ENCODE measurements at regions not wholly inside any gene's neighbourhood (a gene's known extent, or its start where the extent isn't known, plus 50 kb on each side); places are given as distances from the start of the nearest gene placed in this dataset.
A peak's percentile ranks its signal among the peaks of the same experiment; 100 is the strongest.
"Not testable (repeated sequence)": the region's sequence is repeated elsewhere in the genome, so short reads cannot be mapped to it uniquely, and the experiment has no call there.

GRCh38 chr1:117314951-117315350 is 52.3 kb upstream of the MAN1A2 start:
- not testable (repeated sequence) for DNase-seq

DNA sequence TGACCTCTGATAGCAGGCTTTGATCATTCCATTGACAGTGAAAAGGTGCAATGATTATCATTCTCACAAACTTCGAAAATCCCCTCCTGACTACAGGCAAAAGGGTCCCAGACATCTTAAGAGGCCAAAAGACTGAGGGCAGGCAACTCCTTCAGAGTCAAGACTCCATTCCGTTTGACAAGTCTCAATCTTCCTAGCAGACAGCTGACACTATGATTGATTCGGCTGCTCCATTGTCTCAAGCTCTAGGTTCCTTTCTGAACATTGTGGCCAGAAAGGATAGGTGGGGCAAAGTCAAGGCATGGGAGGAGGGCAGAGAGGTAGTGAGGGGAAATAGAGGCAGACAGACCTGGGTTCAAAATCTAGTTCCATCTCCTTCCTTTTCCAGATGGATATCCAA is 53.7 kb upstream of the MAN1A2 start:
- DNase-seq, result no peak

DNA sequence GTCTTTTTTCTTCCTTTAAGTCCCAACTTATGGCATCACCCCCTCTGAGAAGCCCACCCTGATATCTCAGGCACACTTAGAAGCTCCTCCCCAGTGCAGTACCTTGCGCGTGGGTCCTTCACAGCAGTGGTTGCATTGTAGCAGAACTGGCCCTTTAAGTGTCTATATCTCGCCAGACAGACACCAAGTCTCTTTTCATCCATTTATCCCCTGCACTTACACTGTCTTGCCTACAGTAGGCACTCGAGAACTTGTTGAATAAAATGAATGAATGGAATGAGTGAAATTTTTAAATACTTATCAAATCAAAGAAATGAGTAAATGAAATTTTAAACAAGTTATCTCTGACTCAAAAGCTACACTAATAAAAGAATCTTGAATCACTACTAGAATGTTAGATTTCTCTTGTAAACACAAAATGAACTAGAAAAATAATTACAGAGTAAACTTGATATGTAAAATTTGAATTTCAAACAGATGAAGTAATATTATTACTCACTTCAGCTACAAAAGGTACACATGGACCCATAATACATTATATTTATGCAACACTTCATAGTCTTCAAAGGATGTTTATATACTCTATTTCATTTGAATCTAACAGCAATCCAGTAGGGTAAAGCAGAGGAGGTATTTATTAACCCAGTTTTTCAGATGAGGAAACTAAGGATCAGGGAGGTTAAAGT is 54.7 kb upstream of the MAN1A2 start:
- DNase-seq, result peak; percentile 4

DNA sequence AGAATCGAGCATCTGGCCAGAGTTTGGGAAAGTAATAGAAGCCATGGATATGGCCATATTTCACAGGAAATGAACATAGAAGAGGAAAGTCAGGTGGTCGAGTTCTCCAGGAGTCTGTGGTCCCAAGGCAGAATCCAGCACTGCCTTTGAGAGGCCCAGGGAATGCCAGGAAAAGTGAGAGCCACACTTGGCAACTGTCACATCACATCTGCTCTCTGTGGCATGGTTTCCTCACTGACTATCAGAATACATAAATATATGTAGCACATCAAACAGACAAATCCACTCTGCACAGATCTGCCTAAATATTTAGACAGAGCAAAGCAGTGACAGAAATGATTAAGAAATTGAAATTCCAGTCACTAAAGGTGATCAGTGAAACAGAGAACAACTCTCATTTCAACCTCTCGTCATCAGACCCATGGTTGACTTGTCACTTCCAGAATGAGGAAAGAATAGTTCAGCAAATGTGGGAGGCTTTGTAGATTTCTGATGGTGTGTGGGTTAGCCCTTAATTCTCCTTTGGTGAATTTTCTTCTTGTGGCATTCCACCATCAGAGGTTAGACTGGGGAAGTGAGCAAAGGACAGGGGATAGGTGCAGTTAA is 58.8 kb upstream of the MAN1A2 start:
- DNase-seq, result no peak

- DNase-seq, result no peak
Observed at GRCh38 chr1:117301901-117302300, 65.3 kb upstream of the MAN1A2 start.

DNA sequence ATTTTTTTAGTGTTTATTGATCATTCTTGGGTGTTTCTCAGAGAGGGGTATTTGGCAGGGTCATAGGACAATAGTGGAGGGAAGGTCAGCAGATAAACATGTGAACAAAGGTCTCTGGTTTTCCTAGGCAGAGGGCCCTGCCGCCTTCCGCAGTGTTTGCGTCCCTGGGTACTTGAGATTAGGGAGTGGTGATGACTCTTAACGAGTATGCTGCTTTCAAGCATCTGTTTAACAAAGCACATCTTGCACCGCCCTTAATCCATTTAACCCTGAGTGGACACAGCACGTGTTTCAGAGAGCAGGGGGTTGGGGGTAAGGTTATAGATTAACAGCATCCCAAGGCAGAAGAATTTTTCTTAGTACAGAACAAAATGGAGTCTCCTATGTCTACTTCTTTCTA is 67.1 kb upstream of the MAN1A2 start:
- not testable (repeated sequence) for DNase-seq

DNA sequence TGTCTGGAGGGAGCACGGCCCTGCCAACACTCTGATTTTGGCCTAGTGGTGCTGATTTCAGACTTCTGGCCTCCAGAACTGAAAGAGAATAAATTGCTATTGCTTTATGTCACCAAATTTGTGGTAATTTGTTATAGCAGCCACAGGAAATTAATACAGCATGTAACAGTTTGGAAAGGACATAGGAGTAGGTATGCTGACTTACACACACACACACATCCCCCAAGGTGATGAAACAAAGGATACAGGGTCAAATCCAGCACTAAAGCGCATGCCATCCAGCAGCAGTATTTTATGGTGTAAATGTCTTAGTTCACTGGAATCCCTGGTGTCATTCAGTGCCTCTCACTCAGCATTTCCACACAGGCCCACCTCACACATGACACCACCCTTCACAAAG is 72.2 kb upstream of the MAN1A2 start:
- DNase-seq, result peak; percentile 57

- peak; percentile 34 for DNase-seq
Observed at GRCh38 chr1:117290890-117291289, 76.4 kb upstream of the MAN1A2 start.

- no peak for DNase-seq
Observed at GRCh38 chr1:117289316-117289870, 77.9 kb upstream of the MAN1A2 start.

DNA sequence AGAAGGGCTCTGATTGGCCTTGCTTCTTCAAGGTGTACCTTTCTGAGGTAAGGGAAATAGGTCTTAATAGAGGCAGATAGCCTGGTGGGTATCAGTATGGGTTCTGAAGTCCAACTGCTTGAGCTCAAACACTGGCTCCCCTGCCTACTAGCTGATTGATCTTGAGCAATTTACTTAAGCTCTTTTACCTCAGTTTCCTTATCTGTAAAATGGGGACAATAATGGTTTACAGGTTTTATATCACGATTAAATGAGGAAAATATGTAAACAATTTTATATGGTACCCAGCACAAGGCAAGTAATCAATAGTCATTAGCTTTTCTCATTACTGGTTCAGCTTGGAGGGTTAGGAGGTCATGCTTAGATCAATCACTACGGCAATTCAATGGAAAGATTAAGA is 75.8 kb upstream of the VTCN1 start:
- DNase-seq, result no peak

- no peak for DNase-seq
Observed at GRCh38 chr1:117286145-117286544, 75.4 kb upstream of the VTCN1 start.

GRCh38 chr1:117284399-117285215 is 73.9 kb upstream of the VTCN1 start:
- DNase-seq, result peak; percentile 57

- DNase-seq, result no peak
Observed at GRCh38 chr1:117278531-117278930, 67.8 kb upstream of the VTCN1 start.

GRCh38 chr1:117275055-117275454 is 64.3 kb upstream of the VTCN1 start:
- DNase-seq, result no peak

- no peak for DNase-seq
Observed at GRCh38 chr1:117271959-117272358, 61.2 kb upstream of the VTCN1 start.

GRCh38 chr1:117271129-117271528 is 60.4 kb upstream of the VTCN1 start:
- DNase-seq, result no peak

DNA sequence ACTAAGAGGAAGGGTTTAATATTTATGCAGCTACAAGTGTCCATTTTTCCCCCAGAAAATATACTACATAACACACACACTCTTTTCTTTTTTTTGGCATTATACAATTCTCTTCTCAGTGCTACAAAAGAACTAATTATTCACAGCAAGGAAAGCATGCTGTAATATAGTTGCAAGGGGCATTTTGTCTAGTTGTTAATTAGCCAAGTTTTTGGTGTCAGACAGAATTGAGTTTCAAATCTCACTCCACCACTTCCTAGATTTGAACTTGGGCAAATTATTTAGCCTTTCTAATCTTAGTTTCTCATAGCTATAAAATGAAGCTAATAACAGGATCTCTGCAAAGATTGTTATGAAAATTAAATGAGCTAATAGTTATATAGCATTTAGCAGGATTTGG is 60.0 kb upstream of the VTCN1 start:
- no peak for DNase-seq

DNA sequence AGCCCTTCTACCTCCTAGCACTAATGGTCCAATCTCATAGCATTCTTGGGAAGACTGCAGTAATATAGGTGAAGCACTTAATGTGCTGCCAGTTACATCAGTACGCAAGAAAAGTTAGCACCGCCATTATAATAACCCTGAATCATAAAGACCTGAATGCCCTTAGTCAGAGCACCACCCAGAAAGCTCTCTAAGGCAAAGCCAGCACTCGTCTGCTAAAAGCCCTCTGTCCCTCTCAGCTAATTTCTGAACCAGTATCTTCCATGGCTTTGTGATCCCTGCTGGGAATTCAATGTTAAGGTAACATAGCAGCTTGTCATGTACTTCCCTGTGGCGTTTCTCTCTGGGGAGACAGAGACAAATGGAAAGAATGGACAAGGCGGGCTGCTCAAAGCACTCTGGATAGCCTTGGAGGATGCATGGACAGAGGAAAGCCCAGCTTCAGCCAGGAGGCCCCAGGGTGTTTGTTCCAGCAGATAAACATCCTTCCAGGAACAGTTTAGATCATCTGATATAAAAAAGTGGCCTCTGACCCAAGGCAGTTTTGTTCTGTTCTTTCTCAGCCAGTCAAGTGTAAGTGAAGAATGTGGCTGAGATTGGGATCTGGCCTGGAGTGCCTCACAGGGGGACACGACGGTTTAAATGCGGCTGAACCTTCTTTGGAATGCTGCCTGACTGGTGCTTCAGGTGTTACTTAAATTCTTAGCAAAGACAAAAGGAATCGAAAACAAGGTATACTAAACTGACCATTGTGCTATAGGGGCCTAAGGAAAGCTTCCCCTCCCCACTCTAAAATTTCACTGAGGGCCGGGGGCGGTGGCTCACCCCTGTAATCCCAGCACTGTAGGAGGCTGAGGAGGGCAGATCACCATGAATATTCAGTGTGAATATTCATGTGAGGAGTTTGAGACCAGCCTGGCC is 58.1 kb upstream of the VTCN1 start:
- DNase-seq, result no peak

DNA sequence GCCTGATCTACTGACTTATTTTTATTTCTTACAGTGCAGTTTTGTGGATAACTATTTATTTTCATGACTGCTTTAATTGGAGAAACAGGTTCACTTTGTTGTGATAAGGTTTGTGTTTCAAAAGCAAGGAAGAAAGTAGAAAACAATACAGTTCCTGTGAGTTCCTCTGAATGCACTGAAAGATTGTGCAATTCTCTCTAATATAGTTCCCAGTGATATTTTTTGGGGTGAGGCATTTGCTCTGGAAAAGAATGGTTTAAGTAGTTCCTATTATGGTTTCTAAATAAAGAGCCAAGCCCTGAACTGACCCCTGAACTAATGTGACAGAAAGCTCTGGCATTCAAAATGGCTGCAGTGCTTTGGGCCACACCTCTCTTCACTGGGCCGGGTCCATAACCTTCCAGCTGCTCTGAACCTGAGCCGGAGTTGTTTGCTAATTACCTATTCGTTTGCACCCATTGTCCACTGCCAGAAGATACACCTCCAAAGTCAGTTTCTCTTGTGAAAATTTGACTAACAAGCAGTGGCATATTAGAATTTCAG is 56.6 kb upstream of the VTCN1 start:
- DNase-seq, result no peak

DNA sequence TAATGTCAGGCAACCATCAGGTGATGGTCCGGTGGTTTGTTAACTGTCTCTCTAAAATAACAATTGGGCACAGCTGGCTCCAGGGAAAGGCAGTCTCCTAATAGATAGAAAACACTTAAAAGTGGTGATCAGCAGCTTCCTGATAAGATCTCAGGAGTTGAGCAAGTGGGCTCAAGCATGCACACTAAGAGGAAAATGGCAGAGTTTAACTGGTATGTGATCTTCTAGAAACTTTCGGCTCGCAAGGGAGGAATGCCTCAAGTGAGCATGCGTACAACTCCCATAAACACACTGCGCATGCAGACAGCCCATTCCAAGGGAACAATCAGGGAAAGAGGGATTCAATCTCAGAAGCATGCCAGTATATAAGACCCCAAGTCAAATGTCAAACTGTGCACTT is 52.2 kb upstream of the VTCN1 start:
- no peak for DNase-seq

- DNase-seq, result no peak
Observed at GRCh38 chr1:117261424-117261785, 50.7 kb upstream of the VTCN1 start.

- DNase-seq, result no peak
Observed at GRCh38 chr1:117260761-117261423, 50.2 kb upstream of the VTCN1 start.
